ENCODE measurements at regions not wholly inside any gene's neighbourhood (a gene's known extent, or its start where the extent isn't known, plus 50 kb on each side); places are given as distances from the start of the nearest gene placed in this dataset.

DNA sequence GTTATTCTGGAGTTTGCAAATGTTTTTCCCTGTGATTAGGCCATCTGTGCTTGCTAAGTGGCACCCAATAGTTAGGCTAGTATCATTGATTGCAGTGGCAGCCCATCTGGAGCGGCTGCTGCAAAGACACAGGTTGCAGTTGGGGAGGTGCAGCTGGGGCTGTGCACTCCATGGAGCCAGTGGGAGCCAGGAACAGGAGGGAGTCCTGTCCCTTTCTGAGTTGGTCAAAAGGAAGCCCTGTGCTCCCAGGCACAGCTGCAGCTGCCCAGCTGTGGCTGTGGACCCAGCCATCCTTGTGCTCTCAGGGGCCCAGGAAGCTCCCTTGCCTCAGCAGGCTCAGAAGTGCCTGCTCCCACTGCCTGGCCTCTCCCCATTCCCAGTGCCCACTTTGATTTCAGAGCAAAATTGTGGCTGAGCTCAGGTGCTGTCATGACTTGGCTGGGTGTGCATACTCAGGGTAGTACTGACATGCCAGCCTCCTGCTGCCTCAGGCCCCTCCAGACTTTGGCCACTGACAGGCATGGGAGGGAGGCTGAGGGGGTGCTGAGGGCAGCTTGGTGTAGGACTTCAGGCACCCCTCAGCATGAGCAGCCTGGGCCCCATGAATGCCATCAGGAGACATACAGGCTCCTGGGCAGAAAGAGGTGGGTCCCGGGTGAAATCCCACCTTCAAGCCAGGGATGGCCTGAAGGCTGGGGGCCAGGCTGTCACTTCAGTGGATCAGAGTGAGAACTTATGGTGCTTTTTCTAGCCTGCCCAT, 270.6 kb downstream of the PCDH20 start:
- TF ChIP-seq CTCF (IDR thresholded peaks at IDR 0.05), result no peak
- TF ChIP-seq POLR2A (IDR thresholded peaks at IDR 0.05), result no peak
- Histone ChIP-seq H3K9me3 (no peaks in the 10 kb centered on the region), H3K4me3 (no peak overlapping the region), H3K27ac (no peak overlapping the region), H3K27me3 (no peaks in the 10 kb centered on the region), H3K36me3 (peaks cover 0 to under 1% of the 10 kb centered on the region in 2 donors), H3K4me1 (no peaks in the 10 kb centered on the region)
- no peak for DNase-seq
- intact Hi-C loops (cut with DNase I; ENCODE audit: low total_unique reads), result no loop called here

- TF ChIP-seq POLR2A (IDR thresholded peaks at IDR 0.05), result no peak
- no peak for TF ChIP-seq CTCF (IDR thresholded peaks at IDR 0.05)
- Histone ChIP-seq H3K9me3 (no peaks in the 10 kb centered on the region), H3K4me1 (no peaks in the 10 kb centered on the region), H3K27ac (no peak overlapping the region), H3K36me3 (no peaks in the 10 kb centered on the region), H3K27me3 (no peaks in the 10 kb centered on the region), H3K4me3 (no peak overlapping the region)
- intact Hi-C loops (cut with DNase I; ENCODE audit: low total_unique reads), result no loop called here
- no peak for DNase-seq
These were observed 271.3 kb downstream of the PCDH20 start for GRCh38 chr13:61144301-61144700.

DNA sequence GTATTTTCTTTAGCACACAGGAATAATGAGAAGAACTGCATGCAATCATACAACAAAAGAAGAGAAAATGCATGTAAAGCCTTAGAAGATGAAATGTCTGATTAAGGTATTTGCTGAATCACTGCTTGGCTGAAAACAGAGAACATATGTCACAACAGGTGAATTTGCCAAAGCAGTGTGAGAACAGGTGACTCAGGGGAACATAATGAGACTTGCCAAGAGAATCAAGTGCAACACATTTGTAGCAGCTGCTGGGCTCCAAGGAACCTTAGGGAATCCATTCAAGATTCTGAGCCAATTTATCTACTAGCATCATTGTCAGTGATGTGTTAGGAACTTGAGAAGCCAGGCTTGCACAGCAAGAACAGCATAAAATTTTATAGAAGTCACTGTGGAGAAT, 273.1 kb downstream of the PCDH20 start:
- Histone ChIP-seq H3K36me3 (no peaks in the 10 kb centered on the region), H3K9me3 (no peaks in the 10 kb centered on the region), H3K27me3 (no peaks in the 10 kb centered on the region), H3K4me1 (no peaks in the 10 kb centered on the region), H3K27ac (no peak overlapping the region), H3K4me3 (no peak overlapping the region)
- intact Hi-C loops (cut with DNase I; ENCODE audit: low total_unique reads), result no loop called here
- TF ChIP-seq CTCF (IDR thresholded peaks at IDR 0.05) (no peak), POLR2A (IDR thresholded peaks at IDR 0.05) (no peak)
- DNase-seq, result no peak

DNA sequence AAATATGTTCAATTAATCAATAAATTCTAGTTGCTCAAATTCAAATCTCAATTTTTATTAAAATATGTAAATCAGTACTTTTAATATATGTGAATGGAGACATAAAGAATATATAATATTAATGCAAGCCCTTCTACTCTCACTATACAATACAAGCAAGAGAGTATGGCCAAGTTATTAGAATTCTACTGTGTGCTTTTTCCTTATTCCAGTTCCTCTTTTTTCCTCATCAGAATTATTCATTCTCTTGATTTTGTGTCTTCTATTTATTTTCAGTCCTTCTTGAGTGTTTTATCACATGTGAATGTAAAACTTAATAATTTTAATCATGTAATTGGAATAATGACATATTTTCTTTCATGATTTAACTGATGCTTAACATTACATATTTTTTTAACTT, 276.8 kb downstream of the PCDH20 start:
- Histone ChIP-seq H3K4me1 (no peaks in the 10 kb centered on the region), H3K27ac (no peak overlapping the region), H3K4me3 (no peak overlapping the region), H3K9me3 (no peaks in the 10 kb centered on the region), H3K27me3 (no peaks in the 10 kb centered on the region), H3K36me3 (no peaks in the 10 kb centered on the region)
- TF ChIP-seq POLR2A (IDR thresholded peaks at IDR 0.05), result no peak
- no peak for TF ChIP-seq CTCF (IDR thresholded peaks at IDR 0.05)
- DNase-seq, result no peak
- intact Hi-C loops (cut with DNase I; ENCODE audit: low total_unique reads), result no loop called here

DNA sequence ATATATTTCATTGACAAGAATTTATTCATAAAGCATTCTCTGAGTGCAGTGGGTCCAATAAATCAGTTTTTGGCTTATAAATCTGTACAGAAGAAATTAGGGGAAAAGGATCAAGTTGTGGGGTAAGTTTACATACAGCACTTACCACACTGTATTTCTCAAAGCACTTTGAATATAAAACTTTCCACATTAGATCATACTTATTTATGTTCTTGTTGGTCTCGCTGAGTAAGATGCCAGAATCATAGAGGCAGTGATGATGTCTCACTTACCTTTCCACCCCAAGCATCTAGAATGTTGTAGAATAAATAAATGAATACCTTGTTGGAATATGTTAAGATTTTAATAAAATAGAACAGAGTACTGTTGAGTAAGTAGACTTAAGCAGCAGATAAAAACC, 279.1 kb downstream of the PCDH20 start:
- no peaks in the 10 kb centered on the region for H3K4me1 ChIP-seq
- TF ChIP-seq CTCF (IDR thresholded peaks at IDR 0.05), result no peak
- TF ChIP-seq POLR2A (IDR thresholded peaks at IDR 0.05), result no peak
- intact Hi-C loops (cut with DNase I; ENCODE audit: low total_unique reads), result no loop called here
- no peaks in the 10 kb centered on the region for H3K9me3 ChIP-seq
- no peak overlapping the region for H3K4me3 ChIP-seq
- no peaks in the 10 kb centered on the region for H3K36me3 ChIP-seq
- no peak overlapping the region for H3K27ac ChIP-seq
- H3K27me3 ChIP-seq, result no peaks in the 10 kb centered on the region
- no peak for DNase-seq
